Liver (tissue), 3 donors: ENCODE measurements at regions not wholly inside any gene's neighbourhood (a gene's known extent, or its start where the extent isn't known, plus 50 kb on each side); places are given as distances from the start of the nearest gene placed in this dataset.

Experiments
- GABPA ChIP-seq, 2 donors: IDR thresholded peaks in 1 of 2; conservative IDR thresholded peaks in 1 of 2; 2 replicates each; pipeline ENCODE4 v1.6.1; 2016; ENCODE audit warnings: antibody characterized with exemption in 2 of 2, mild to moderate bottlenecking in 1 of 2, moderate library complexity in 1 of 2
- JUND ChIP-seq, 2 donors: IDR thresholded peaks; 2 replicates each; pipeline ENCODE4 v1.6.1; 2016; ENCODE audit warnings: antibody characterized with exemption in 2 of 2
- MAX ChIP-seq: IDR thresholded peaks from 2 replicates; pipeline ENCODE4 v1.6.1; 2016; ENCODE audit warnings: antibody characterized with exemption
- RAD21 ChIP-seq, 2 donors: IDR thresholded peaks; 2 replicates each; pipeline ENCODE4 v1.6.1; 2016; ENCODE audit warnings: antibody characterized with exemption in 2 of 2, mild to moderate bottlenecking in 2 of 2
- REST ChIP-seq: IDR thresholded peaks from 2 replicates; pipeline ENCODE4 v1.6.1; 2016; ENCODE audit warnings: antibody characterized with exemption, mild to moderate bottlenecking
- YY1 ChIP-seq: IDR thresholded peaks from 2 replicates; pipeline ENCODE4 v1.6.1; 2016; ENCODE audit warnings: antibody characterized with exemption, mild to moderate bottlenecking
- TF ChIP-seq, protein P1 (sequence below): fragments of 150-350 bp; IDR thresholded peaks from 2 replicates; pipeline ENCODE4 v1.5.1; 2017; ENCODE audit warnings: improper control_type of control experiment, low read depth, low read length; ENCODE audit not compliant: missing input control
- donor health status: healthy.
- donor health status: healthy.

DNA sequence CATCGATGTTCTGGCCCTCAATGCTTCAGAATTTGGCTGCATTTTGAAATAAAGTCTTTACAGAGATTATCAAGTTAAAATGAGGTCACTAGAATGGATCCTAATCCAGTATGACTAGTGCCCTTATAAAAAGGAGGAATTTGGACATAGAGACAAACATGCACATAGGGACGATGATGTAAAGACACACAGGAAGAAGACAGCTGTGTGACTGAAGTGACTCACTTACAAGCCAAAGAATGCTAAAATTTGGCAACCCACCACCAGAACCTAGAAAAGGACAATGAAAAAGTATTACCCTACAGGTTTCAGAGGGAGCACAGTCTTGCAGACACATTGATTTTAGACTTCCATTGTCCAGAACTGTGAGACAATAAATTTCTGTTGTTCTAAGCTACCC, 322.8 kb upstream of the GJE1 start:
- TF ChIP-seq, protein P1, sequence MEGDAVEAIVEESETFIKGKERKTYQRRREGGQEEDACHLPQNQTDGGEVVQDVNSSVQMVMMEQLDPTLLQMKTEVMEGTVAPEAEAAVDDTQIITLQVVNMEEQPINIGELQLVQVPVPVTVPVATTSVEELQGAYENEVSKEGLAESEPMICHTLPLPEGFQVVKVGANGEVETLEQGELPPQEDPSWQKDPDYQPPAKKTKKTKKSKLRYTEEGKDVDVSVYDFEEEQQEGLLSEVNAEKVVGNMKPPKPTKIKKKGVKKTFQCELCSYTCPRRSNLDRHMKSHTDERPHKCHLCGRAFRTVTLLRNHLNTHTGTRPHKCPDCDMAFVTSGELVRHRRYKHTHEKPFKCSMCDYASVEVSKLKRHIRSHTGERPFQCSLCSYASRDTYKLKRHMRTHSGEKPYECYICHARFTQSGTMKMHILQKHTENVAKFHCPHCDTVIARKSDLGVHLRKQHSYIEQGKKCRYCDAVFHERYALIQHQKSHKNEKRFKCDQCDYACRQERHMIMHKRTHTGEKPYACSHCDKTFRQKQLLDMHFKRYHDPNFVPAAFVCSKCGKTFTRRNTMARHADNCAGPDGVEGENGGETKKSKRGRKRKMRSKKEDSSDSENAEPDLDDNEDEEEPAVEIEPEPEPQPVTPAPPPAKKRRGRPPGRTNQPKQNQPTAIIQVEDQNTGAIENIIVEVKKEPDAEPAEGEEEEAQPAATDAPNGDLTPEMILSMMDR, result no peak
- no peak for TF ChIP-seq RAD21 (IDR thresholded peaks at IDR 0.05)
- no peak for TF ChIP-seq YY1
- TF ChIP-seq REST, result no peak
- no peak for TF ChIP-seq GABPA (IDR thresholded peaks at IDR 0.05 in 1 of 2, conservative IDR thresholded peaks at IDR 0.05 in 1 of 2)
- no peak for TF ChIP-seq MAX
- no peak for TF ChIP-seq JUND (IDR thresholded peaks at IDR 0.05)
